Stimulated activated effector memory CD8-positive, alpha-beta T cell treated with anti-CD3 and anti-CD28 coated beads, Interleukin-12 subunit alpha, Interleukin-12 subunit beta, amount 100 ng/mL, for 72 hours (primary cell): ENCODE measurements at regions not wholly inside any gene's neighbourhood (a gene's known extent, or its start where the extent isn't known, plus 50 kb on each side); places are given as distances from the start of the nearest gene placed in this dataset.

Experiments used
- ATAC-seq: fragments of 150-1000 bp; cut with Tn5 transposase; 2 replicates; pipeline ENCODE4 v1.10.0; 2021
- DNase-seq, 2 donors: peaks; one replicate each; pipeline ENCODE4 v3.0.0; 2021 to 2022; ENCODE audit warnings: low spot score in 2 of 2
- H3K27ac Mint-ChIP-seq: one replicate; pipeline ENCODE4 v1.8.0; 2022; ENCODE audit warnings: mild to moderate bottlenecking, mixed read lengths
- H3K36me3 Mint-ChIP-seq: one replicate; pipeline ENCODE4 v1.8.0; 2022; ENCODE audit warnings: mild to moderate bottlenecking, mixed read lengths
- H3K4me1 Mint-ChIP-seq: one replicate; pipeline ENCODE4 v1.8.0; 2022; ENCODE audit warnings: mixed read lengths
- H3K4me3 Mint-ChIP-seq: one replicate; pipeline ENCODE4 v1.8.0; 2022; ENCODE audit warnings: mild to moderate bottlenecking, mixed read lengths
- H3K9me3 Mint-ChIP-seq: one replicate; pipeline ENCODE4 v1.8.0; 2022; ENCODE audit warnings: mixed read lengths

DNA sequence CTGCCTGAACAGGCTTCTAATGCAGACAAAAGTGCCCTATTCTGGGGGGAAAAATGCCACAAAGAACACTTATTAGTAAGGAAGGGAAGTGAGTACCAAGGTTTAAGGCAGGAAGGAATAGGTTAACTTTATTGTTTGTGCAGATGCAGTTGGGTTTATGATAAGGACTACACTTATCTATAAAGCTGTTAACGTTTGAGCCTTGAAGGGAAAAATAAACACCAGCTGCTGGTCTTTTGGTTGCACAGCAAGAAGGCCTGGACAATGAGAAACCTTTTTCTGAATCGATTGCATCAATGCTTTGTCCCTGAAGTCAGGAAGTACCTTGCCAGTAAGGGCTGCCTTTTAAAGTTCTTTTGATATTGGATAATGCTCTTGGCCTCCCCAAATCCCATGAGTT, 407.8 kb downstream of the ATP23 start:
- Mint-ChIP-seq H3K4me3 (no peak overlapping the region), H3K27ac (no peak overlapping the region), H3K36me3 (no peaks in the 10 kb centered on the region), H3K9me3 (no peaks in the 10 kb centered on the region), H3K4me1 (no peaks in the 10 kb centered on the region)
- no peak for DNase-seq
- no peak for ATAC-seq

DNA sequence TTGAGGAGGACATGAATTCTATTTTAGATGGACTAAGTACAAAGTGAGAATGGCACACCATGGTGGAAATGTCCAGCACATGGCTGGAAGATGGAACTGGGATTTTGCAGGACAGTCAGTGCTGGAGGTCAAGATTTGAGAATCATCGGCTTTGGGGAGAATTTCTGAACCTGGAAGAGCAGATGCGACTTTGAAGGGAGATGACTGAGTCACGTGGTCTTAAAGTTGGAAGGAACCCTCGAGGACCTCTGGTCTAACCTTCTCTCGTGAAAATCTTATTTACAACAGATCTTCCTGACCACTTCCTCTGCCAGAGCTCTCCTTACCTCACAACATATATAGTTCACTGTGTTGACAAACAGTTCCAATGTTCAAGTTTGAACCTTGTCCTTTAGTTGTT, 415.4 kb downstream of the ATP23 start:
- H3K4me1 Mint-ChIP-seq, result no peaks in the 10 kb centered on the region
- ATAC-seq (no peak), DNase-seq (no peak)
- H3K4me3 Mint-ChIP-seq, result no peak overlapping the region
- H3K36me3 Mint-ChIP-seq, result no peaks in the 10 kb centered on the region
- H3K9me3 Mint-ChIP-seq, result no peaks in the 10 kb centered on the region
- no peak overlapping the region for H3K27ac Mint-ChIP-seq

DNA sequence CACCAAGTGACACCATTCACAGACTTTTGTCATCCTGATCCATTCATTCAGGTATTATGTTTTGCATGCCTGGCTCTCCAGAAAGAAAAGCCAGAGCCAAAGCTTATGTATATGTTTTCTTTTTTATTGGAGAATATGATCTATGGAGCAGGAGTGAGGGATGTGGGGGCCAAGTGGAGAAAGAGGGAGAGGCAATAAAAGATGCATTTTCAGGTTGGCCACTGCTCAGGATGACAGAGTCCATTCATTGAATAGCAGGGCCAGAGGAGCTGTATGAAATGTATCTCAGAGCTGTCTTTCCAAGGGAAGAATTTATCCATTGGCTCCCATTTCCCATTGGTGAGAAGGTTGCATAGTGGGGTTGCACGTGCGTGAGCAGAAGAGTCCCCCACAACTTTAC, 416.1 kb downstream of the ATP23 start:
- no peak overlapping the region for H3K27ac Mint-ChIP-seq
- DNase-seq, result no peak
- H3K9me3 Mint-ChIP-seq, result no peaks in the 10 kb centered on the region
- no peak overlapping the region for H3K4me3 Mint-ChIP-seq
- no peaks in the 10 kb centered on the region for H3K36me3 Mint-ChIP-seq
- ATAC-seq, result no peak
- no peaks in the 10 kb centered on the region for H3K4me1 Mint-ChIP-seq

GRCh38 chr12:58358369-58358768, 417.0 kb downstream of the ATP23 start:
- no peaks in the 10 kb centered on the region for H3K9me3 Mint-ChIP-seq
- H3K4me3 Mint-ChIP-seq, result no peak overlapping the region
- H3K36me3 Mint-ChIP-seq, result no peaks in the 10 kb centered on the region
- ATAC-seq (no peak), DNase-seq (no peak)
- H3K27ac Mint-ChIP-seq, result no peak overlapping the region
- no peaks in the 10 kb centered on the region for H3K4me1 Mint-ChIP-seq

DNA sequence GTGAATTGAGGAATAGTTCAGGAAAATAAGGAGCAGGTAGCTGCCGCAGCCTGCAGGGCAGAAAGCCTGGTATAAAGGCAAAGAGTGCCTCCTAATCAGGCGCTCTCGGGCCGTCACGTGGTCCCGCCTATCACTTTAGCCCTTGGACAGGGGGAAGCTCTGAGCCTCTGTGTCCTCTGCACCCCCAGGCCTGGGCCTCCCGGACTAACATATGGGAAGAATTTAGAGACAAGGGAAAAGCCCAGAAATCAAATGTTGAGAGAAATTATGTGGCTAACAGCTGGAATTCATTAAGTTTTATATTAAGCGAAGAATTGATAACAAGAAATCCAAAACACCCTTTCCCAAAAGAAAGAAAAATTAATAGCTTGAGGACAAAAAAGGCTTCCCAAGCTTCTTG, 417.7 kb downstream of the ATP23 start:
- Mint-ChIP-seq H3K4me3 (no peak overlapping the region), H3K4me1 (no peaks in the 10 kb centered on the region), H3K9me3 (no peaks in the 10 kb centered on the region), H3K27ac (no peak overlapping the region), H3K36me3 (no peaks in the 10 kb centered on the region)
- ATAC-seq (no peak), DNase-seq (no peak)

- DNase-seq, result no peak
- no peak for ATAC-seq
- H3K4me1 Mint-ChIP-seq, result no peaks in the 10 kb centered on the region
- H3K9me3 Mint-ChIP-seq, result no peaks in the 10 kb centered on the region
- H3K4me3 Mint-ChIP-seq, result no peak overlapping the region
- no peaks in the 10 kb centered on the region for H3K36me3 Mint-ChIP-seq
- no peak overlapping the region for H3K27ac Mint-ChIP-seq
These were observed 419.7 kb downstream of the ATP23 start for GRCh38 chr12:58361056-58361455.

DNA sequence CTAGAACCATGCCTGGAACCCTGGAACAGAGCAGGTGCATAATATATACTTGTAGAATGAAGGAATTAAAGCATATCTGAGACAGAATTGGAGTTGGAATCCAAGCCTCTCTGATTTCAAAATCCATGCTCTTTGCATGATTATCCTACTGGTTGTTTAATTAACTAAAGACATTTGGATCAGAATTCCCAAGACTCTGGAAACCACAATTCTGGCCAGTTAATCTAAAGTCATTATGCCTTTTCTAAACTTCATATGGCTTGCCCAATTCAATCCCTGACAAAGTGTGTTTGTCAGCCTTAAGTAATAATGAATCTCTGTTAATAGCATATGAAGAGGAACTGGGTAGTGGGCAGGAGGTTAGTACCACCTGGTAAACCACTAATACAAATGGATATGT, 422.6 kb downstream of the ATP23 start:
- Mint-ChIP-seq H3K36me3 (no peaks in the 10 kb centered on the region), H3K9me3 (no peaks in the 10 kb centered on the region), H3K4me3 (no peak overlapping the region), H3K27ac (no peak overlapping the region), H3K4me1 (no peaks in the 10 kb centered on the region)
- DNase-seq, result no peak
- no peak for ATAC-seq

DNA sequence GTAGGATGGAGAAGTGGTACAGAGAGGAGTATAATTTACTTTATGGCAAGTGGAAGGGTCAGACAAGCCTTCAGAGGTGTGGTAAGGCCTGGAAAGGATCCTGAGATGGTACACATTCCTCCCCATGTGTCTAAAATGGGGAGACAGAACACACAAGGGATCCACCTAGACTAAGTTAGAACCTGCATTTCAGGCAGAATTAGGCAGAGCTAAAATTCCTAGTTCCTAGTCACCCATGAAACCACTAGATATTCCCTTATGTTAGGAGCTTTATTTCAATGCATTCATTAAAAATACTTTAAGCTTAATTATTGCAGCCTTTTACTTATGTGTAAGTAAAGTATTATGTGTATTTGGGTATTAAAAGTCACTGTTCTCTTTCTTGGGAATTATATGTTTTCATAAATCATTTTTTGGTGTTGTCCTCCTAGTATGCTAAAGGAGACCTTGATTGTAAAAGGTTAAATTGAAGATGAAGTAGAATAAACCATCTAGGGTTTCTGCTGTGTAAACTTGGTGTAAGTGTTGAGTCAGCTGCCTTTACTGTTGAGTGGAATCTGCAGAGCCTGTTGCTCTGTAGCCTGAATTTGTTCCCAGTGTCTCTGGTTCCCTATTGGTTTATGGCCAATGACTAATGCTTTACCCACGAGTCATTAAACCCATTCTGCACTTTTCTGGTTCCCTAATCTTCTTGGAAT, 423.2 kb downstream of the ATP23 start:
- Mint-ChIP-seq H3K36me3 (no peaks in the 10 kb centered on the region), H3K9me3 (no peaks in the 10 kb centered on the region), H3K27ac (no peak overlapping the region), H3K4me3 (no peak overlapping the region), H3K4me1 (no peaks in the 10 kb centered on the region)
- DNase-seq, result no peak
- no peak for ATAC-seq

- H3K9me3 Mint-ChIP-seq, result no peaks in the 10 kb centered on the region
- no peak overlapping the region for H3K4me3 Mint-ChIP-seq
- no peak overlapping the region for H3K27ac Mint-ChIP-seq
- ATAC-seq (no peak), DNase-seq (no peak)
- no peaks in the 10 kb centered on the region for H3K36me3 Mint-ChIP-seq
- no peaks in the 10 kb centered on the region for H3K4me1 Mint-ChIP-seq
These were observed 423.7 kb downstream of the ATP23 start for GRCh38 chr12:58365087-58365390.

GRCh38 chr12:58367041-58367440, 425.7 kb downstream of the ATP23 start:
- no peak overlapping the region for H3K27ac Mint-ChIP-seq
- no peaks in the 10 kb centered on the region for H3K9me3 Mint-ChIP-seq
- no peak overlapping the region for H3K4me3 Mint-ChIP-seq
- no peak for DNase-seq
- no peaks in the 10 kb centered on the region for H3K4me1 Mint-ChIP-seq
- ATAC-seq, result no peak
- no peaks in the 10 kb centered on the region for H3K36me3 Mint-ChIP-seq

DNA sequence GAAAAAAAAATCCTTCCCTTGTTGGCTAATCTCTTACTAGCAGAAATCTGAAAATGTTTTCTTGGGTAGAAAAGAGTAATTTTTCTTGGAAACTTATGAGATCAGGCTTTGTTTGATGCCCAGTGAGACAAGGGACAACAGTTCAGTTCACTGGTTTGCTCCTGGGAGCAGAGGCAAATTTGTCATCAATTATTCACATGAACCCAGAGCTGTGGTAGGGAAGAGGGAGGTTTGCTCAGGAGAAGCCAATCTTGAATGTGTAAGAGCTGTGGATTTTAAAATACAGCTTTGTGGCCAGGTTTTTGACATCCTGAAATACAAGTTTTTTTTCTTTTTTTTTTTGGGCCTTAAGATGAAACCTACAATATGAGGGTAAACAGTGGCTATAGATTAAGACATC, 426.6 kb downstream of the ATP23 start:
- no peaks in the 10 kb centered on the region for H3K4me1 Mint-ChIP-seq
- no peak overlapping the region for H3K4me3 Mint-ChIP-seq
- no peak overlapping the region for H3K27ac Mint-ChIP-seq
- H3K36me3 Mint-ChIP-seq, result no peaks in the 10 kb centered on the region
- no peak for DNase-seq
- H3K9me3 Mint-ChIP-seq, result no peaks in the 10 kb centered on the region
- no peak for ATAC-seq

GRCh38 chr12:58369576-58369975, 428.2 kb downstream of the ATP23 start:
- Mint-ChIP-seq H3K9me3 (no peaks in the 10 kb centered on the region), H3K4me3 (no peak overlapping the region), H3K4me1 (no peaks in the 10 kb centered on the region), H3K36me3 (no peaks in the 10 kb centered on the region), H3K27ac (no peak overlapping the region)
- no peak for ATAC-seq
- DNase-seq, result no peak

DNA sequence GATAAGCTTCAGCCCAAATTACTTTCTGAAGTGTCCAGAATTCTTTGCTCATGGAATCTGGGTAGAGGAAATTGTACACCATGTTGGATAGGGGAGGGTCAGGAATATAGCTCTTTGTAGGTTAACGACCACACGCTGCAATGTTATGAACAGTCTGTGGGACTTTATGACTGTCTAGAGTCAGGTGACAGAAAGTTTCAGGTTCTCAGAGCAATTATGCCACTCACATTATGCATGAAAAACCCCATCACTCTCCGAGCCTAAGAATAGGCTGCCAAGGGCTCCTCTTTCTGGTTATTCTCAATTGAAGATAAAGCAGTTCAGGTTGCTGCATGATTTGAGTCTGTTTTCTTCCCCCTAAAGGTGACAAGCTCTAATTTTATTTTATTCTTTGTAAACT, 430.9 kb downstream of the ATP23 start:
- DNase-seq (no peak), ATAC-seq (no peak)
- Mint-ChIP-seq H3K4me3 (no peak overlapping the region), H3K9me3 (no peaks in the 10 kb centered on the region), H3K27ac (no peak overlapping the region), H3K4me1 (no peaks in the 10 kb centered on the region), H3K36me3 (no peaks in the 10 kb centered on the region)

GRCh38 chr12:58378028-58378427, 436.7 kb downstream of the ATP23 start:
- ATAC-seq (no peak), DNase-seq (no peak)
- Mint-ChIP-seq H3K27ac (no peak overlapping the region), H3K4me3 (no peak overlapping the region), H3K4me1 (no peaks in the 10 kb centered on the region), H3K9me3 (no peaks in the 10 kb centered on the region), H3K36me3 (no peaks in the 10 kb centered on the region)

- no peaks in the 10 kb centered on the region for H3K9me3 Mint-ChIP-seq
- DNase-seq, result no peak
- no peak overlapping the region for H3K4me3 Mint-ChIP-seq
- ATAC-seq, result no peak
- H3K36me3 Mint-ChIP-seq, result no peaks in the 10 kb centered on the region
- no peak overlapping the region for H3K27ac Mint-ChIP-seq
- H3K4me1 Mint-ChIP-seq, result no peaks in the 10 kb centered on the region
These were observed 440.2 kb downstream of the ATP23 start for GRCh38 chr12:58381546-58381945.

- H3K36me3 Mint-ChIP-seq, result no peaks in the 10 kb centered on the region
- H3K4me1 Mint-ChIP-seq, result no peaks in the 10 kb centered on the region
- no peak overlapping the region for H3K4me3 Mint-ChIP-seq
- H3K27ac Mint-ChIP-seq, result no peak overlapping the region
- no peak for DNase-seq
- no peaks in the 10 kb centered on the region for H3K9me3 Mint-ChIP-seq
- no peak for ATAC-seq
These were observed 442.8 kb downstream of the ATP23 start for GRCh38 chr12:58384196-58384595.

DNA sequence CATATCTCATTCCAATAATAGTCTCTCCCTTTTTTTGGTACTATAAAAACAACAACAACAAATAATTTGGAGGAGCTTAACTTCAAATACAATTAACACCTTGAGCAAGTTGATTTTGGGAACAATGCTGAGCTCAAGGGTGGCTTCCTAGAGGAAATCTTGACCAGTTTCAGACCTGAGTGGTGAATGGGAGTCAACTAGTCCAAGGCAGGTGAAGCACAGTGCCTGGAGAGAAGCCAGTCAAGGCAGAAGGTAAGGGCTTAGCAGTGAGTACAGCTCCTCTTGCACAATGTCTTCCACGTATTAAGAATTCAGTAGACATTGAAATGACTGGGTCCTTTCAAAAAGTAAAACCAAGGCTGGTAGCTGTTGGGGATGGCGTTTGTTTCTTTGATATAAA, 444.8 kb downstream of the ATP23 start:
- ATAC-seq (no peak), DNase-seq (no peak)
- Mint-ChIP-seq H3K9me3 (no peaks in the 10 kb centered on the region), H3K27ac (no peak overlapping the region), H3K4me3 (no peak overlapping the region), H3K36me3 (no peaks in the 10 kb centered on the region), H3K4me1 (no peaks in the 10 kb centered on the region)
